ENCODE measurements at regions not wholly inside any gene's neighbourhood (a gene's known extent, or its start where the extent isn't known, plus 50 kb on each side); places are given as distances from the start of the nearest gene placed in this dataset.
"Not testable (repeated sequence)": the region's sequence is repeated elsewhere in the genome, so short reads cannot be mapped to it uniquely, and the experiment has no call there.

- no peak for DNase-seq (ENCODE audit: low read depth in 2 of 3, low spot score in 2 of 3)
These were observed 217.4 kb upstream of the PDE3A start for GRCh38 chr12:20150835-20151422.

DNA sequence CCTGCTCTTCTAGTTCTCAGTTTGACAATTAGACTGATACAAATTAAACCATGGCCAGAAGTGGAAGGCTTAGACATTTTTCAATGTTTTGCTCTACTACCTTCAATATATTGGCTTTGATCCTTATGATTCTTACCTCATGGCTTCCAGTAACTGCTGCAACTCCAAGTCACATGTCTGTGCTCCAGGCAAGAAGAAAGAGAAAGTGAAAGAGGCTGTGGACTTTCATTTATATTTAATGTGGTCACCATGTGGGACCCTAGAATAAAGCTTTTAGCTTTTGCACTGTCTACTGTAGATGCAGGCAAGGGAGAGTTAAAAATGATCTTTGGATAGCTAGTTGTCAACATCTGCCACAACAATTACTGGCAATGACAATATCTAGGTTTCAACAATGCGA is 214.3 kb upstream of the PDE3A start:
- DNase-seq (ENCODE audit: low read depth in 2 of 3, low spot score in 2 of 3): peak in 1 of 3 donors; percentile 33

GRCh38 chr12:20155374-20155773 is 213.0 kb upstream of the PDE3A start:
- DNase-seq (ENCODE audit: low read depth in 2 of 3, low spot score in 2 of 3): peak in 1 of 3 donors; percentile 35

DNA sequence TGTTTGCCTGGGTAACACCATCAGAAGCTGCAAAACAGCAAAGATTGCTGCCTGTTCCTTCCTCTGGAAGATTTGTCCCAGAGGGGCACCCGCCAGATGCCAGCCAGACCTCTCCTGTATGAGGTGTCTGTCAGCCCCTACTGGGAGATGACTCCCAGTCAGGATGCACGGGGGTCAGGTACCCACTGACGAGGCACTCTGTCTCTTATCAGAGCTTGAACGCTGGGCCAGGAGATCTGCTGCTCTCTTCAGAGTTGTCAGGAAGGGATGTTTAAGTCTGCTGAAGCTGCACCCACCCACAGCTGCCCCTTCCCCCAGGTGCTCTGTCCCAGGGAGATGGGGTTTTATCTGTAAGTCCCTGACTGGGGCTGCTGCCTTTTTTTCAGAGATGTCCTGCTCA is 207.4 kb upstream of the PDE3A start:
- not testable (repeated sequence) for DNase-seq (ENCODE audit: low read depth in 2 of 3, low spot score in 2 of 3)

GRCh38 chr12:20174528-20175175 is 193.7 kb upstream of the PDE3A start:
- DNase-seq (ENCODE audit: low read depth in 2 of 3, low spot score in 2 of 3): no peak

DNA sequence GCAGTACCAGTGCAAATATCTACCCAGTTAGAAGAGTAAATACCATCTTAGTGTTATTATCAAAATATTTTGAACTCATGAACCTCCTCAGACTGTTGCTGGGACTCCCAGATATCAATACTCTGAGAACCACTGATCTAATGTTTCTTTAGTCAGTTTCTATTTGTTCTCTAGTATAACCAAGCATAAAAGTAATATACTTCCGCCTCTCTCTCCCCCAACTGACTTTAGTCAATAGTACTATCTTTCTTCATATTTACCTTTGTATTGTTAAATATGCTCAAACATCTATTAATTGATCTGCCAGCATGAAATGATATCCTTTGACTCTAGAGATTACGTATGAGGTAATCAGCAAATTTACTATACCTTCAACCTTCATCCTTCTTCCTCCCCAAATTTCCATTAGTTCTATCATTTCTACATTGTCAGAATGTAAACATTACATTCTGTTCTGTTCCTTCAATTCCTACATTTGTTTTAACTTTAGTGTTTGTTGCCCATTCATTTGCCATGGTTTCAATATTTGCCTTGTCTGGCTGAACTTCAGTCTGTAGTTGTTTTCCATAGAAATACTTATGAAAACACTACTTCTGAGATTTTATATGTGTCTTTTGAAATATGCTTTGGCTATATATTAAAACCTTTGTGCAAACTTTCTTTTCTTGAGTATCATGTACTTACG is 192.5 kb upstream of the PDE3A start:
- DNase-seq (ENCODE audit: low read depth in 2 of 3, low spot score in 2 of 3): no peak

DNA sequence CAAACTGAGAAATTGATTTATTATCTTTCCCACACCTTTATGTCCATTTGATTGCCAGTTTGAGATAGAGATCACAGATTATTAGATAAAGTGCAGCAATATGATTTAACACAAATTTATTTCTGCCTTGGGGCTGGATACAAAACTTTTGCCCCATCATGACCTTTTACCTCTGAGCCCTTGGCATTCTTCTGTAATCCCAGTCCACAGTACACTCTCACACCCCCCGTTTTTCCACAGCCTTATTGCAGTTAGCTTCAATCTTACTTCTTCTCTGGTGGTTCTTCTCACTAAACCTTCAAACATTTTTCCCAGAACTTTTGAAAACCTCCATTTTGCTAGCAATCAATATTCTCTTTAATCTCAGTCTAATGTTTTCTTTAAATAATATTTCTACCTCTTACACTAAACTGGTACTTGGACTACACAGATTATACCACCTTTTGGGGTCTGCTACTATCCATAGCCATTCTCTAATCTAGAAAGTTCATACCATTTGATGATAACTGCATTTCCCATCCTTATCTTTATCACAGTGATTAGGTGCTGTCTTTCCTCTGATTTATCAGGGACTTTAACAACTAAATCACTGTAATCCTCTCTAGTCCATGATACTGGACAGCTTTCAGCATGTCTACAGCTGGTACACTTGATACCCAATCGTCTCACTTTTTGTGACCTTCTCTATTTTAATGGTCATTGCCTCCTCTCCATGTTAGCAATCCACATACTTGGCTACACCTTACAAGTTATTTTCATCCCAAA is 186.7 kb upstream of the PDE3A start:
- DNase-seq (ENCODE audit: low read depth in 2 of 3, low spot score in 2 of 3): no peak

DNA sequence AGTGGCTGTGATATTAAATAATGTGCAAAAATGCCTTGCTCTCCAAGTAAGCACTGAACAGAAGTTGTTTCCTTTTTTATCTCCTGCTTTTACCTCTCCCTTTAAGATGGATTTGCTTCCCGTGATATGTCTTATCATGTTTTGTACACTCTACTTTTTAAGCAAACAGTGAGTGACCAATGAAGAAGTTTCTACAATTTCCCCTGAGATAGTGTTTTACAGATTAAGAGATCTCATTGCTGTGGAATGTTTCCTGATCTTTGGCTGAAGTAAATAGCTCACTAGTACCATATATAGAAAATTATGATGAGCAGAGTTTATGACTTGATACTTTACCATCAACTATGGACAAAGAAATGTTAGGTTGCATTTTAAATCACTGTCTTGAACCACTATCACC is 184.8 kb upstream of the PDE3A start:
- no peak for DNase-seq (ENCODE audit: low read depth in 2 of 3, low spot score in 2 of 3)

DNA sequence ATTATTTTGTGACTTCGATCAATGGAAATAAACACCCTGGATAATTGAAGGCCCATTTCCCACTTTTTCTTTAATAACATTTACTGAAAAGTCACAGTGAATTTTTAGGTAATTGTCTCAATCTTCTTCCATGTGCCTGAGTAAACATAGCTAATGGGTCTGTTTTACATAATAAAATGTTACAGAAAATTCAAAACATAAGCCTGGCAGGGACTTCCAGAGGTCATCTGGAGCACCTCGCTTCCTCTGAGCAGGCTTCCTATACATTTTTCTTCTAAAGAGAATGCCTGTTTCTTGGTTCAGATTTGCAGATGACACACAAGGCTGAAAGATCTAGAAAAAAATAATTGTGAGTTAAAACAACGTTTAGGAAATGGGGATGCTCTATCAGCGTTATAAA is 183.8 kb upstream of the PDE3A start:
- no peak for DNase-seq (ENCODE audit: low read depth in 2 of 3, low spot score in 2 of 3)

DNA sequence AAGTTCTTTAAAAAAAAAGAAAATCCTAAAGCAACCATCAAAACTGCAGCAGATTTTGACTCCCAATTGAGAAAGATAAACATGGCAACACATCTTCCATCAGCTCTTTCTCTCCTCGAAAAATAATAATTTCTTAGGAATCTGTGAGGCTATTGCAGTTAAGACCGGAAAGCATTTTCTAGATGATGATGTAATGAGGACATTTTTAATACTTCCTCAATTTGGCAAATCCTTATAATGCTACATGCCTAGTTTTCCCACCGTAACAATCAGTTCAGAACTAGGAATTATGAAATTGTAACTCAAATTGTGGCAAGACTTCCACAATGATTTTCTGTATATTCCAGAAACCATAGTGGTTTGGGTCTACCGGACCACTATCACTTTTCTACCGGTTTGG is 180.9 kb upstream of the PDE3A start:
- no peak for DNase-seq (ENCODE audit: low read depth in 2 of 3, low spot score in 2 of 3)

- no peak for DNase-seq (ENCODE audit: low read depth in 2 of 3, low spot score in 2 of 3)
These were observed 179.2 kb upstream of the PDE3A start for GRCh38 chr12:20188930-20189653.

DNA sequence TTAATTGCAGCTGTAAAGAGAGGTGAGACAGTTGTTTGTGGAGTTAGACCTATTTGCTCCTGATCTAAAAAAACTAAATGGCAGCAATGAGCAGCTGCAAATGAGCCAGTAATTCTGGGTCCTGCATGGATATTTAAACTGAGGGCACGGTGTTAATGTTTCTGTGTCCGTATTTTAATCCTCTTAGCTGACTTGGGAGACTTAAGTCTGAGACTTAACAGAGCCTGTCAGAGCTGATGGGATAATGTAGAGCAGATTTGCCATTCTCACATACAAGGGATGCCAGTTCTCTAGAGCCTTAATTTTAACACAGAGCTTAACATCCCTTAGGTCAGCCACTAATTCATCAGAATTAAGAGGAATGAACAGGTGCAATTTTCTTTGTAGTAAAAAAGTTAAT is 178.6 kb upstream of the PDE3A start:
- no peak for DNase-seq (ENCODE audit: low read depth in 2 of 3, low spot score in 2 of 3)

GRCh38 chr12:20194171-20194570 is 174.2 kb upstream of the PDE3A start:
- DNase-seq (ENCODE audit: low read depth in 2 of 3, low spot score in 2 of 3): no peak

DNA sequence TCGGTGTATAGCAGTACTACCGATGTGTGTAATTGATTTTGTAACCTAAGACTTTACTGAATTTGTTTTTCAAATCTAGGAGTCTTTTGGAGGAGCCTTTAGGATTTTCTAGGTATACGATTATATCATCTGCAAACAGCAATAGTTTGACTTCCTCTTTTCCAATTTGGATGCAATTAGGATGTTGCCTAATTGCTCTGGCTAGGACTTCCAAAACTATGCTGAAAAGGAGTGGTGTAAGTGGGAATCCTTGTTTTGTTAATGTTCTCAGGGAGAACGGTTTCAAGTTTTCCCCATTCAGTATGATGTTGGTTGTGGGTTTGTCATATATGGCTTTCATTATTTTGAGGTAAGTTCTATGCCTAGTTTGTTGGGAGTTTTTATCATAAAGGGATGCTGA is 171.6 kb upstream of the PDE3A start:
- no peak for DNase-seq (ENCODE audit: low read depth in 2 of 3, low spot score in 2 of 3)

DNA sequence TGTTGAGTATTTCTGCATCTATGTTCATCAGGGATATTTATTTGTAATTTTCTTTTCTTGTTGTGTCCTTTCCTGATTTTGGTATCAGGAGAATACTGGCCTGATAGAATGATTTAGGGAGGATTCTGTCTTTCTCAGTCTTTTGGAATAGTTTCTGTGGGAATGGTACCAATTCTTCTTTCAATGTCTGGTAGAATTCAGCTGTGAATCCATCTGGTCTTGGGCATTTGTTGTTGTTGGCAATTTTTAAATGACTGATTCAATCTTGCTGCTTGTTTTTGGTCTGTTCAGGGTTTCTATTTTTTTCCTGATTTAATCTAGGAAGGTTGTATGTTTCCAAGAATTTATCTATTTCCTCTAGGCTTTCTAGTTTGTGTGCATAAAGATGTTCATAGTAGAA is 170.9 kb upstream of the PDE3A start:
- DNase-seq (ENCODE audit: low read depth in 2 of 3, low spot score in 2 of 3): no peak

DNA sequence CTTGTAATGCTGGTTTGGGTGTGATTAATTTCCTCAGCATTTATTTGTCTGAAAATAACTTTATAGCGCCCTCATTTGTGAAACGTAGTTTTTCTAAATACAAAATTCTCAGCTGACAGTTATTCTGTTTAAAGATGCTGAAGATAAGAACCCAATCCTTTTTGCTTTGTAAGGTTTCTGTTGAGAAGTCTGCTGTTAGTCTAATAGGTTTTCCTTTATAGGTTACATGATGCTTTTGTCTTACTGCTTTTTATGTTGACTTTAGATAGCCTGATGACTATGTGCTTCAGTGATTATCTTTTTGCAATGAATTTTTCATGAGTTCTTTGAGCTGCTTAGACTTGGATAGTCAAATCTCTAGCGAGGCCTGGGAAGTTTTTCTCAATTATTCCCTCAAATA is 168.6 kb upstream of the PDE3A start:
- no peak for DNase-seq (ENCODE audit: low read depth in 2 of 3, low spot score in 2 of 3)

GRCh38 chr12:20201733-20202132 is 166.6 kb upstream of the PDE3A start:
- no peak for DNase-seq (ENCODE audit: low read depth in 2 of 3, low spot score in 2 of 3)

GRCh38 chr12:20205854-20206253 is 162.5 kb upstream of the PDE3A start:
- no peak for DNase-seq (ENCODE audit: low read depth in 2 of 3, low spot score in 2 of 3)

GRCh38 chr12:20206410-20206809 is 161.9 kb upstream of the PDE3A start:
- no peak for DNase-seq (ENCODE audit: low read depth in 2 of 3, low spot score in 2 of 3)

- peak in 1 of 3 donors; percentile 47 for DNase-seq (ENCODE audit: low read depth in 2 of 3, low spot score in 2 of 3)
These were observed 157.6 kb upstream of the PDE3A start for GRCh38 chr12:20210621-20211215.

Data from hematopoietic multipotent progenitor cell (in vitro differentiated cells).